K562 (cell line): ENCODE measurements at regions not wholly inside any gene's neighbourhood (a gene's known extent, or its start where the extent isn't known, plus 50 kb on each side); places are given as distances from the start of the nearest gene placed in this dataset.

Experiments used
- ATAC-seq: fragments of 200-7000 bp; cut with Tn5 transposase; 3 replicates; pipeline ENCODE4 v1.9.1; 2020; ENCODE audit warnings: moderate library complexity
- BruUV-seq: library from RNA; stranded (reverse); fragments of 400-500 nt; replicated peaks from 2 replicates; lab custom pipeline; 2021; lab: Mats Ljungman, UMichigan
- CTCF ChIA-PET: fragments of 300-600 bp; formaldehyde crosslinking; extraction: SDS; loops from one replicate; lab custom pipeline; 2021; ENCODE audit warnings: low intra/inter-chr PET ratio; lab: Yijun Ruan, JAX
- POLR2A ChIA-PET: fragments of 300-600, 350-650 bp; sonication (Branson Sonifier 250); formaldehyde crosslinking; extraction: SDS; loops from one replicate; lab custom pipeline; 2021; ENCODE audit warnings: antibody characterized with exemption, inconsistent platforms; lab: Yijun Ruan, JAX
- DNase-seq, 4 experiments: peaks; one replicate each; pipeline versions ENCODE4 v3.0.0 to v3.0.0-alpha.2; 2011 to 2018; ENCODE audit warnings: low spot score in 3 of 4, mixed read lengths in 3 of 4; ENCODE audit errors: extremely low read depth in 1 of 4
- FAIRE-seq: peaks from 2 replicates; lab custom pipeline; 2011; peaks lifted over from hg19 to GRCh38; lab: Jason Lieb, UNC
- H2AFZ ChIP-seq: 2 replicates; pipeline ENCODE4 v1.6.0; 2011; ENCODE audit warnings: low read depth, low read length, control low read depth, inconsistent platforms
- H3K27ac ChIP-seq: fragments of 200-600 bp; 3 replicates; pipeline ENCODE4 v1.8.0; 2011; ENCODE audit warnings: low read depth, mild to moderate bottlenecking, control low read depth, inconsistent platforms, low read length, moderate library complexity, mixed read lengths; ENCODE audit errors: extremely low read depth
- H3K27me3 ChIP-seq, 2 experiments: fragments of 300-600 bp in 1 of 2; 2 replicates in 1 of 2; 3 replicates in 1 of 2; pipeline versions ENCODE4 v1.6.0 to v1.8.0; 2011; ENCODE audit warnings: inconsistent platforms in 2 of 2, low read length in 2 of 2, mild to moderate bottlenecking in 1 of 2, mixed read lengths in 1 of 2, moderate library complexity in 1 of 2; ENCODE audit not compliant: control insufficient read depth in 2 of 2, insufficient read depth in 2 of 2
- H3K36me3 ChIP-seq: fragments of 300-600 bp; 3 replicates; pipeline ENCODE4 v1.8.0; 2011; ENCODE audit warnings: mild to moderate bottlenecking, low read length, inconsistent platforms; ENCODE audit not compliant: control insufficient read depth, insufficient read depth
- H3K4me1 ChIP-seq, 2 experiments: fragments of 200-600 bp in 1 of 2; replicated peaks in 1 of 2; 2 replicates in 1 of 2; 3 replicates in 1 of 2; pipeline versions ENCODE4 v1.5.1 to v1.8.0; 2011; ENCODE audit warnings: inconsistent platforms in 2 of 2, low read length in 2 of 2, mild to moderate bottlenecking in 1 of 2, mixed read lengths in 1 of 2, moderate library complexity in 1 of 2; ENCODE audit not compliant: control insufficient read depth in 2 of 2, insufficient read depth in 2 of 2
- H3K4me2 ChIP-seq: 2 replicates; pipeline ENCODE4 v1.6.1; 2011; ENCODE audit warnings: low read length, control low read depth, inconsistent platforms, mixed read lengths; ENCODE audit not compliant: insufficient read depth
- H3K4me3 ChIP-seq: fragments of 200-600 bp; sonication (generic), shearing (Covaris generic); 2 replicates; pipeline ENCODE4 v1.5.1; 2016; ENCODE audit warnings: control low read depth, inconsistent platforms
- H3K79me2 ChIP-seq: fragments of 200-600 bp; 3 replicates; pipeline ENCODE4 v1.8.0; 2011; ENCODE audit warnings: low read length, inconsistent platforms; ENCODE audit not compliant: control insufficient read depth, insufficient read depth
- H3K9ac ChIP-seq, 2 experiments: 2 replicates each; pipeline versions ENCODE4 v1.6.0 to v1.6.1; 2011; ENCODE audit warnings: low read depth in 2 of 2, low read length in 2 of 2, control low read depth in 1 of 2, inconsistent platforms in 1 of 2, mild to moderate bottlenecking in 1 of 2, mixed read lengths in 1 of 2; ENCODE audit not compliant: insufficient read depth in 1 of 2
- H3K9me1 ChIP-seq: one replicate; pipeline ENCODE4 v1.6.0; 2011; ENCODE audit warnings: inconsistent platforms, mild to moderate bottlenecking, low read length, moderate library complexity; ENCODE audit not compliant: control insufficient read depth, insufficient read depth
- H3K9me3 ChIP-seq: replicated peaks from 2 replicates; pipeline ENCODE4 v1.5.1; 2011; ENCODE audit warnings: low read depth, low read length, inconsistent platforms; ENCODE audit not compliant: control insufficient read depth, insufficient read depth
- H4K20me1 ChIP-seq: replicated peaks from 2 replicates; pipeline ENCODE4 v1.6.1; 2011; ENCODE audit warnings: low read length, inconsistent platforms, mixed read lengths; ENCODE audit not compliant: control insufficient read depth, insufficient read depth
- CREBBP ChIP-seq: IDR thresholded peaks from one replicate; pipeline ENCODE4 v1.6.1; 2012; ENCODE audit warnings: low read depth, mild to moderate bottlenecking, control low read depth, inconsistent platforms, low read length
- CTCFL ChIP-seq: IDR thresholded peaks from 2 replicates; pipeline ENCODE4 v1.6.1; 2011; ENCODE audit warnings: borderline replicate concordance, low read depth, mild to moderate bottlenecking, moderate library complexity, low read length; ENCODE audit not compliant: insufficient read depth, poor library complexity, severe bottlenecking
- E2F1 ChIP-seq: sonication (generic); formaldehyde crosslinking; IDR thresholded peaks from 2 replicates; pipeline ENCODE4 v1.8.1; 2023; ENCODE audit warnings: mild to moderate bottlenecking, missing genetic modification reagents, moderate library complexity
- ESRRB ChIP-seq: fragments of 250-450 bp; sonication (Bioruptor Pico); IDR thresholded peaks from 2 replicates; pipeline ENCODE4 v1.5.0; 2020; ENCODE audit warnings: mild to moderate bottlenecking, moderate library complexity, borderline replicate concordance
- HDAC1 ChIP-seq, 2 experiments: fragments of 450-650 bp; IDR thresholded peaks; 2 replicates each; pipeline ENCODE4 v1.6.1; 2016 to 2017; ENCODE audit warnings: inconsistent platforms in 1 of 2, mild to moderate bottlenecking in 1 of 2, moderate library complexity in 1 of 2
- LARP7 ChIP-seq: fragments of 450-650 bp; IDR thresholded peaks from 2 replicates; pipeline ENCODE4 v1.6.1; 2016
- MEF2A ChIP-seq: IDR thresholded peaks from 2 replicates; pipeline ENCODE4 v1.6.1; 2011; ENCODE audit warnings: low read depth, mild to moderate bottlenecking, low read length, moderate library complexity; ENCODE audit not compliant: control insufficient read depth
- MIER1 ChIP-seq: fragments of 450-650 bp; IDR thresholded peaks from 2 replicates; pipeline ENCODE4 v1.6.1; 2016; ENCODE audit warnings: antibody characterized with exemption, mild to moderate bottlenecking, low read depth
- NR3C1 ChIP-seq: sonication (generic); formaldehyde crosslinking; IDR thresholded peaks from 2 replicates; pipeline ENCODE4 v1.8.1; 2022; ENCODE audit warnings: missing genetic modification reagents
- POLR2AphosphoS5 ChIP-seq: IDR thresholded peaks from 2 replicates; pipeline ENCODE4 v1.6.1; 2011; ENCODE audit warnings: mild to moderate bottlenecking, low read depth, low read length, moderate library complexity; ENCODE audit not compliant: control insufficient read depth, insufficient read depth
- POU5F1 ChIP-seq: fragments of 150-350 bp; IDR thresholded peaks from 2 replicates; pipeline ENCODE4 v1.6.1; 2014; ENCODE audit warnings: borderline replicate concordance, low read length, low read depth, mild to moderate bottlenecking; ENCODE audit not compliant: partially characterized antibody
- RBM25 ChIP-seq: fragments of 200-400 bp; formaldehyde crosslinking; IDR thresholded peaks from 2 replicates; pipeline ENCODE4 v1.6.1; 2018; ENCODE audit warnings: low read length, low read depth, moderate library complexity; ENCODE audit not compliant: severe bottlenecking
- ZBTB17 ChIP-seq: fragments of 450-650 bp; formaldehyde crosslinking; IDR thresholded peaks from 2 replicates; pipeline ENCODE4 v1.4.0; 2020; ENCODE audit warnings: mild to moderate bottlenecking
- WGBS: fragments of 100-300 bp; shearing (Covaris generic); methylation state at CpG from one replicate; pipeline ENCODE4 v1.1.6; 2016; ENCODE audit warnings: low coverage, mixed read lengths; ENCODE audit not compliant: insufficient coverage; ENCODE audit errors: missing lambda C conversion rate; 5-methylcytosine and 5-hydroxymethylcytosine counted together
- in situ Hi-C: fragments of 300-500 bp; cut with MboI; formaldehyde crosslinking; loops from 4 replicates; pipeline ENCODE4 v1.15.0; 2018; ENCODE audit warnings: inconsistent platforms, mixed read lengths
- intact Hi-C: fragments of 100-400 bp; cut with micrococcal nuclease; formaldehyde crosslinking; loops from 2 replicates; pipeline ENCODE4 v1.14.2; 2022
- TF ChIP-seq, protein P1 (sequence below): fragments of 450-650 bp; formaldehyde crosslinking; IDR thresholded peaks from 2 replicates; pipeline ENCODE4 v1.4.0; 2022; ENCODE audit warnings: missing genetic modification characterization
- TF ChIP-seq, protein P2 (sequence below): IDR thresholded peaks from 2 replicates; pipeline ENCODE4 v1.6.1; 2016; ENCODE audit warnings: missing genetic modification characterization, missing compliant biosample characterization

GRCh38 chr5:67997892-67998457 lies 217.6 kb upstream of the PIK3R1 start (continued):
- TF ChIP-seq POU5F1, result no peak

DNA sequence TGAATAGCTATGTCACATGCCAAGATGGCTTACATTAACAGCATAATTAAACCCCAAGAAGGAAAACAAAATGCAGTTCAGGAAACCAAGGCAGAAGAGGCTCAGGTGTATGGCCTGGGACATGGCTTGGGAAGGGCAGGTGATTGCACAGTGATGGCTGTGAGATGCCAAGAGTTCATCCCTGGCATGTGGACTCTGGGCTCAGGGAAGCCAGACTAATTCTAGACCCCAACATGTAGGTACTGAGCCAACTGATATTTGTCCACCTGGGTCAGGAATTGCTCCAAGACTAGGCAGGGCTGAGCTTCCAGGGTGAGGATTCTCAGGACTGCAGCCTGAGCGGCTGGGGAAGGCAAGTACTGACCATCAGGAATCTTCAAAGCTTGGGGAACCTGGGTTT lies 218.4 kb upstream of the PIK3R1 start:
- ATAC-seq (no peak), FAIRE-seq (no peak), DNase-seq (no peak)
- 0% methylated on average over 1 of the region's 1 CpG for WGBS
- ChIA-PET CTCF (no interaction called here), POLR2A (no interaction called here)
- H3K79me2 ChIP-seq, result no peaks in the 10 kb centered on the region
- H2AFZ ChIP-seq, result no peak overlapping the region
- H3K4me2 ChIP-seq, result no peak overlapping the region
- 0 out of 5 replicates have a peak, but pooled peaks cover 4 to 9% of the 10 kb centered on the region in 2 experiments for H3K27me3 ChIP-seq
- H4K20me1 ChIP-seq, result no peaks in the 10 kb centered on the region; the same call in 1 of the 2 replicates
- no peaks in the 10 kb centered on the region for H3K9me3 ChIP-seq
- no TSS peak for BruUV-seq
- no peaks in the 10 kb centered on the region for H3K36me3 ChIP-seq
- in situ Hi-C loops (no loop called here), intact Hi-C loops (no loop called here)
- H3K27ac ChIP-seq, result no peak overlapping the region
- H3K4me3 ChIP-seq, result no peak overlapping the region
- no peaks in the 10 kb centered on the region for H3K9me1 ChIP-seq
- H3K9ac ChIP-seq, result no peak overlapping the region
- no peaks in the 10 kb centered on the region for H3K4me1 ChIP-seq
- TF ChIP-seq ZBTB17 (CRISPR knock-in tag) (no peak), NR3C1 (CRISPR knock-in tag) (no peak), POLR2AphosphoS5 (no peak), E2F1 (CRISPR knock-in tag) (no peak), CTCFL (no peak), MEF2A (no peak), RBM25 (no peak), HDAC1 (IDR thresholded peaks at IDR 0.05) (no peak), CREBBP (no peak), MIER1 (no peak), ESRRB (CRISPR knock-in tag) (no peak), LARP7 (no peak)
- TF ChIP-seq, protein P1, sequence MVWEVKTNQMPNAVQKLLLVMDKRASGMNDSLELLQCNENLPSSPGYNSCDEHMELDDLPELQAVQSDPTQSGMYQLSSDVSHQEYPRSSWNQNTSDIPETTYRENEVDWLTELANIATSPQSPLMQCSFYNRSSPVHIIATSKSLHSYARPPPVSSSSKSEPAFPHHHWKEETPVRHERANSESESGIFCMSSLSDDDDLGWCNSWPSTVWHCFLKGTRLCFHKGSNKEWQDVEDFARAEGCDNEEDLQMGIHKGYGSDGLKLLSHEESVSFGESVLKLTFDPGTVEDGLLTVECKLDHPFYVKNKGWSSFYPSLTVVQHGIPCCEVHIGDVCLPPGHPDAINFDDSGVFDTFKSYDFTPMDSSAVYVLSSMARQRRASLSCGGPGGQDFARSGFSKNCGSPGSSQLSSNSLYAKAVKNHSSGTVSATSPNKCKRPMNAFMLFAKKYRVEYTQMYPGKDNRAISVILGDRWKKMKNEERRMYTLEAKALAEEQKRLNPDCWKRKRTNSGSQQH (CRISPR knock-in tag), result no peak
- TF ChIP-seq, protein P2, sequence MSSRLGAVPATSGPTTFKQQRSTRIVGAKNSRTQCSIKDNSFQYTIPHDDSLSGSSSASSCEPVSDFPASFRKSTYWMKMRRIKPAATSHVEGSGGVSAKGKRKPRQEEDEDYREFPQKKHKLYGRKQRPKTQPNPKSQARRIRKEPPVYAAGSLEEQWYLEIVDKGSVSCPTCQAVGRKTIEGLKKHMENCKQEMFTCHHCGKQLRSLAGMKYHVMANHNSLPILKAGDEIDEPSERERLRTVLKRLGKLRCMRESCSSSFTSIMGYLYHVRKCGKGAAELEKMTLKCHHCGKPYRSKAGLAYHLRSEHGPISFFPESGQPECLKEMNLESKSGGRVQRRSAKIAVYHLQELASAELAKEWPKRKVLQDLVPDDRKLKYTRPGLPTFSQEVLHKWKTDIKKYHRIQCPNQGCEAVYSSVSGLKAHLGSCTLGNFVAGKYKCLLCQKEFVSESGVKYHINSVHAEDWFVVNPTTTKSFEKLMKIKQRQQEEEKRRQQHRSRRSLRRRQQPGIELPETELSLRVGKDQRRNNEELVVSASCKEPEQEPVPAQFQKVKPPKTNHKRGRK (tag), result no peak
